Tibial nerve (tissue), 4 donors: ENCODE measurements at regions not wholly inside any gene's neighbourhood (a gene's known extent, or its start where the extent isn't known, plus 50 kb on each side); places are given as distances from the start of the nearest gene placed in this dataset.

Source experiments
- EP300 ChIP-seq, 2 donors: sonication (generic); formaldehyde crosslinking; IDR thresholded peaks; one replicate each; pipeline ENCODE4 v1.6.1; 2017; ENCODE audit warnings: antibody characterized with exemption in 2 of 2, mild to moderate bottlenecking in 1 of 2
- POLR2A ChIP-seq, 2 donors: fragments of 450-650 bp; IDR thresholded peaks; one replicate each; pipeline ENCODE4 v1.6.1; 2017; ENCODE audit warnings: antibody characterized with exemption in 2 of 2, mild to moderate bottlenecking in 2 of 2, moderate library complexity in 2 of 2
- TF ChIP-seq, protein P1 (sequence below), 5 experiments: fragments of 200-600 bp in 3 of 5; fragments of 450-650 bp in 2 of 5; sonication (generic) in 3 of 5; IDR thresholded peaks; one replicate each; pipeline ENCODE4 v1.5.1; 2016 to 2019; ENCODE audit warnings: antibody characterized with exemption in 5 of 5, mild to moderate bottlenecking in 3 of 5, moderate library complexity in 2 of 5

DNA sequence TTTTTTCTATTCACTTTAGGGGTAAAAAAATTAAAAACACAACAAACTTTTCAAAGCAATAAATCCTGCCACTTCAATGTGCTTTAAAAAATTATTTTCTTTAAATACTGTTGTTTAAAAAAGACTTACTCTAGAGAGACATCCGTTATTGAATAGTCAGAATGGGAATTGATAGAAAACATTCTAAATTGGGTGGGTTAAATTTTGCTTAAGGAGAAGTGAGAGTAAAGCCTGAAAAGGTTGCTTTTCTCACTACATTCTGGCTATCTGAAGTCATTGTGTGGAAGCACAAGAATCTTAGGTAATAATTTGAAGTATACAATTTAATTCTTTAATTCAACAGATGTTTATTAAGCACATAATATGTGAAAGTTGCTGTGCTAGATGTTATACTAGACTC is 509.3 kb downstream of the NR2F1-AS1 start:
- TF ChIP-seq, protein P1, sequence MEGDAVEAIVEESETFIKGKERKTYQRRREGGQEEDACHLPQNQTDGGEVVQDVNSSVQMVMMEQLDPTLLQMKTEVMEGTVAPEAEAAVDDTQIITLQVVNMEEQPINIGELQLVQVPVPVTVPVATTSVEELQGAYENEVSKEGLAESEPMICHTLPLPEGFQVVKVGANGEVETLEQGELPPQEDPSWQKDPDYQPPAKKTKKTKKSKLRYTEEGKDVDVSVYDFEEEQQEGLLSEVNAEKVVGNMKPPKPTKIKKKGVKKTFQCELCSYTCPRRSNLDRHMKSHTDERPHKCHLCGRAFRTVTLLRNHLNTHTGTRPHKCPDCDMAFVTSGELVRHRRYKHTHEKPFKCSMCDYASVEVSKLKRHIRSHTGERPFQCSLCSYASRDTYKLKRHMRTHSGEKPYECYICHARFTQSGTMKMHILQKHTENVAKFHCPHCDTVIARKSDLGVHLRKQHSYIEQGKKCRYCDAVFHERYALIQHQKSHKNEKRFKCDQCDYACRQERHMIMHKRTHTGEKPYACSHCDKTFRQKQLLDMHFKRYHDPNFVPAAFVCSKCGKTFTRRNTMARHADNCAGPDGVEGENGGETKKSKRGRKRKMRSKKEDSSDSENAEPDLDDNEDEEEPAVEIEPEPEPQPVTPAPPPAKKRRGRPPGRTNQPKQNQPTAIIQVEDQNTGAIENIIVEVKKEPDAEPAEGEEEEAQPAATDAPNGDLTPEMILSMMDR (IDR thresholded peaks at IDR 0.05), result no peak
- TF ChIP-seq POLR2A (IDR thresholded peaks at IDR 0.05), result no peak
- TF ChIP-seq EP300 (IDR thresholded peaks at IDR 0.05), result no peak
